ENCODE measurements at regions not wholly inside any gene's neighbourhood (a gene's known extent, or its start where the extent isn't known, plus 50 kb on each side); places are given as distances from the start of the nearest gene placed in this dataset.

- ATAC-seq (ENCODE audit: low FRiP score) (no peak), DNase-seq (ENCODE audit: low spot score) (no peak)
- no peak for TF ChIP-seq CTCF (IDR thresholded peaks at IDR 0.05)
These were observed 60.4 kb upstream of the POLG start for GRCh38 chr15:89395031-89395430.

GRCh38 chr15:89393056-89393455 lies 58.4 kb upstream of the POLG start:
- no peak for TF ChIP-seq CTCF (IDR thresholded peaks at IDR 0.05)
- ATAC-seq (ENCODE audit: low FRiP score) (no peak), DNase-seq (ENCODE audit: low spot score) (no peak)

- ATAC-seq (ENCODE audit: low FRiP score) = no peak
- TF ChIP-seq CTCF (IDR thresholded peaks at IDR 0.05) = no peak
- DNase-seq (ENCODE audit: low spot score) = no peak
These were observed 57.1 kb upstream of the POLG start for GRCh38 chr15:89391685-89392257.

GRCh38 chr15:89389841-89390603 lies 55.4 kb upstream of the POLG start:
- no peak for TF ChIP-seq CTCF (IDR thresholded peaks at IDR 0.05)
- DNase-seq (ENCODE audit: low spot score) (no peak), ATAC-seq (ENCODE audit: low FRiP score) (no peak)

- no peak for TF ChIP-seq CTCF (IDR thresholded peaks at IDR 0.05)
- DNase-seq (ENCODE audit: low spot score) (no peak), ATAC-seq (ENCODE audit: low FRiP score) (no peak)
These were observed 52.7 kb upstream of the POLG start for GRCh38 chr15:89387140-89387903.

GRCh38 chr15:89385596-89386331 lies 51.1 kb upstream of the POLG start:
- ATAC-seq (ENCODE audit: low FRiP score) (no peak), DNase-seq (ENCODE audit: low spot score) (no peak)
- no peak for TF ChIP-seq CTCF (IDR thresholded peaks at IDR 0.05)
